A673 (cell line): ENCODE measurements at regions not wholly inside any gene's neighbourhood (a gene's known extent, or its start where the extent isn't known, plus 50 kb on each side); places are given as distances from the start of the nearest gene placed in this dataset.

Source experiments
- BruUV-seq: library from RNA; stranded (reverse); fragments of 400-500 nt; replicated peaks from 2 replicates; lab custom pipeline; 2021; lab: Mats Ljungman, UMichigan
- CTCF ChIA-PET: fragments of 300-600 bp; sonication (Branson Sonifier 250); formaldehyde crosslinking; loops from one replicate; lab custom pipeline; 2022; ENCODE audit warnings: antibody characterized with exemption; lab: Charles Lee
- POLR2A ChIA-PET: fragments of 300-600 bp; sonication (Branson Sonifier 250); formaldehyde crosslinking; loops from one replicate; lab custom pipeline; 2022; ENCODE audit warnings: antibody characterized with exemption; ENCODE audit not compliant: low non-redundant PET; lab: Charles Lee
- DNase-seq: peaks from one replicate; pipeline ENCODE4 v3.0.0-alpha.2; 2015; ENCODE audit warnings: low spot score
- H3K27ac ChIP-seq: fragments of 200-600 bp; sonication (generic); 2 replicates; pipeline ENCODE4 v1.5.1; 2016; ENCODE audit warnings: mixed run types, low read depth, mild to moderate bottlenecking, mixed read lengths, antibody characterized with exemption, low read length; ENCODE audit not compliant: poor library complexity, severe bottlenecking
- H3K27me3 ChIP-seq: fragments of 200-600 bp; sonication (generic); replicated peaks from 2 replicates; pipeline ENCODE4 v1.6.1; 2017; ENCODE audit warnings: mixed run types, low read depth, mild to moderate bottlenecking, mixed read lengths, antibody characterized with exemption, low read length; ENCODE audit not compliant: insufficient read depth, poor library complexity
- H3K36me3 ChIP-seq: fragments of 200-600 bp; sonication (generic); 2 replicates; pipeline ENCODE4 v1.6.1; 2016; ENCODE audit warnings: mixed run types, mild to moderate bottlenecking, mixed read lengths, antibody characterized with exemption, low read length; ENCODE audit not compliant: insufficient read depth, poor library complexity, severe bottlenecking
- H3K4me1 ChIP-seq: fragments of 200-600 bp; sonication (generic); 2 replicates; pipeline ENCODE4 v1.6.1; 2017; ENCODE audit warnings: mixed run types, mild to moderate bottlenecking, mixed read lengths, antibody characterized with exemption, low read length; ENCODE audit not compliant: insufficient read depth, poor library complexity, severe bottlenecking
- H3K4me3 ChIP-seq: fragments of 200-600 bp; sonication (generic); 2 replicates; pipeline ENCODE4 v1.5.1; 2016; ENCODE audit warnings: low read depth, mixed run types, mild to moderate bottlenecking, mixed read lengths, low read length; ENCODE audit not compliant: poor library complexity, severe bottlenecking
- H3K9me3 ChIP-seq: fragments of 200-600 bp; sonication (generic); 2 replicates; pipeline ENCODE4 v1.6.1; 2016; ENCODE audit warnings: mixed run types, low read depth, mild to moderate bottlenecking, mixed read lengths, antibody characterized with exemption, low read length; ENCODE audit not compliant: poor library complexity, severe bottlenecking
- EZH2 ChIP-seq: fragments of 200-600 bp; sonication (generic); IDR thresholded peaks from 2 replicates; pipeline ENCODE4 v1.6.1; 2017; ENCODE audit warnings: borderline replicate concordance, low read depth, mild to moderate bottlenecking, mixed read lengths, antibody characterized with exemption, low read length; ENCODE audit not compliant: poor library complexity, severe bottlenecking
- intact Hi-C: fragments of 100-400 bp; cut with micrococcal nuclease; formaldehyde crosslinking; loops from one replicate; pipeline ENCODE4 v1.10.0; 2022; ENCODE audit not compliant: unreplicated experiment
- TF ChIP-seq, protein P1 (sequence below): fragments of 300-800, 200-600 bp; sonication (generic); conservative IDR thresholded peaks from 2 replicates; pipeline ENCODE4 v1.5.1; 2017; ENCODE audit warnings: low read depth, mild to moderate bottlenecking, antibody characterized with exemption, low read length, moderate library complexity, mixed read lengths

DNA sequence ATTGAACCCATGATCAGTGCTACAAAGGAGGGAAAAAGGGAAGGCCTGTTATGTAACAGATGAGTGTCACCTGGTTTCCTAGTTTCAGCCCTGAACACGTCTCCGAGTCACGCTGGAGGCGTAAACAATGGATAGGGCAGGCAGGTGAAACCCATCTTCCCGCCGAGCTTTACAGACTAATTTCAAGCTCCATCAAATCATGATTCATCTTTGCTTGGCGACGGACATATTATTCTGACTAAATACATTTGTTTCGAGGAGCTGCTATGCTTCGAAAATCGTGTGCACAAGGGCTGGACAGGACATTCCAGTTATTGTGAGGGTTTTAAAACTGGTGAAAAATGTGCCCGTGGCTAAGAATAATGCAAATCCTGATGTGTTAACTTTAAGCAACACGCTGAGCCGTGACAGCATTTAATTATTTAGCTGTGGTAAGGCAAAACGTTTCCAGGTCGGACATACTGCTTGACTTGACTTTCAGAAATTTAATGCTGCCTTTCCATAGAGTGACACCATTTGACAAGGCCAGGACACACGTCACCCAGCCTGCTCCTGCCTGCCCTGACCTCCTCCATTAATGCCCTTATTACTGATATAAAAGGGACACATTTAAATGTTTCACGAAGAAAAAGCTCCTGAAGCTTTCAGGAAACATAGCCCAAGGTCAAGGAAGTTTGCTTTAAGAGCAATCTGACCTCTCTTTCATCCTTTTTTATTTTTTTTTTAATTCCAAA is 1203.5 kb upstream of the TMEM132C start:
- Histone ChIP-seq H3K36me3 (no peaks in the 10 kb centered on the region), H3K4me1 (no peaks in the 10 kb centered on the region), H3K27ac (no peak overlapping the region), H3K27me3 (no peaks in the 10 kb centered on the region), H3K4me3 (no peak overlapping the region), H3K9me3 (no peaks in the 10 kb centered on the region)
- CTCF ChIA-PET = no interaction called here
- DNase-seq = no peak
- POLR2A ChIA-PET = no interaction called here
- intact Hi-C loops = no loop called here
- no peak for TF ChIP-seq EZH2
- TF ChIP-seq, protein P1, sequence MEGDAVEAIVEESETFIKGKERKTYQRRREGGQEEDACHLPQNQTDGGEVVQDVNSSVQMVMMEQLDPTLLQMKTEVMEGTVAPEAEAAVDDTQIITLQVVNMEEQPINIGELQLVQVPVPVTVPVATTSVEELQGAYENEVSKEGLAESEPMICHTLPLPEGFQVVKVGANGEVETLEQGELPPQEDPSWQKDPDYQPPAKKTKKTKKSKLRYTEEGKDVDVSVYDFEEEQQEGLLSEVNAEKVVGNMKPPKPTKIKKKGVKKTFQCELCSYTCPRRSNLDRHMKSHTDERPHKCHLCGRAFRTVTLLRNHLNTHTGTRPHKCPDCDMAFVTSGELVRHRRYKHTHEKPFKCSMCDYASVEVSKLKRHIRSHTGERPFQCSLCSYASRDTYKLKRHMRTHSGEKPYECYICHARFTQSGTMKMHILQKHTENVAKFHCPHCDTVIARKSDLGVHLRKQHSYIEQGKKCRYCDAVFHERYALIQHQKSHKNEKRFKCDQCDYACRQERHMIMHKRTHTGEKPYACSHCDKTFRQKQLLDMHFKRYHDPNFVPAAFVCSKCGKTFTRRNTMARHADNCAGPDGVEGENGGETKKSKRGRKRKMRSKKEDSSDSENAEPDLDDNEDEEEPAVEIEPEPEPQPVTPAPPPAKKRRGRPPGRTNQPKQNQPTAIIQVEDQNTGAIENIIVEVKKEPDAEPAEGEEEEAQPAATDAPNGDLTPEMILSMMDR = no peak
- BruUV-seq = no TSS peak

- ChIA-PET CTCF (no interaction called here), POLR2A (no interaction called here)
- DNase-seq = no peak
- TF ChIP-seq, protein P1 = no peak
- no peak for TF ChIP-seq EZH2
- intact Hi-C loops = no loop called here
- Histone ChIP-seq H3K4me1 (no peaks in the 10 kb centered on the region), H3K4me3 (no peak overlapping the region), H3K36me3 (no peaks in the 10 kb centered on the region), H3K9me3 (no peaks in the 10 kb centered on the region), H3K27me3 (no peaks in the 10 kb centered on the region), H3K27ac (no peak overlapping the region)
- no TSS peak for BruUV-seq
Measured at GRCh38 chr12:127064207-127064606, 1202.8 kb upstream of the TMEM132C start.

GRCh38 chr12:127065595-127065994 is 1201.4 kb upstream of the TMEM132C start:
- Histone ChIP-seq H3K27me3 (no peaks in the 10 kb centered on the region), H3K27ac (no peak overlapping the region), H3K4me3 (no peak overlapping the region), H3K9me3 (no peaks in the 10 kb centered on the region), H3K4me1 (no peaks in the 10 kb centered on the region), H3K36me3 (no peaks in the 10 kb centered on the region)
- ChIA-PET CTCF (no interaction called here), POLR2A (no interaction called here)
- TF ChIP-seq EZH2 = no peak
- TF ChIP-seq, protein P1 = no peak
- intact Hi-C loops = no loop called here
- BruUV-seq = no TSS peak
- no peak for DNase-seq
